ENCODE measurements at regions not wholly inside any gene's neighbourhood (a gene's known extent, or its start where the extent isn't known, plus 50 kb on each side); places are given as distances from the start of the nearest gene placed in this dataset.
A peak's percentile ranks its signal among the peaks of the same experiment; 100 is the strongest.

DNA sequence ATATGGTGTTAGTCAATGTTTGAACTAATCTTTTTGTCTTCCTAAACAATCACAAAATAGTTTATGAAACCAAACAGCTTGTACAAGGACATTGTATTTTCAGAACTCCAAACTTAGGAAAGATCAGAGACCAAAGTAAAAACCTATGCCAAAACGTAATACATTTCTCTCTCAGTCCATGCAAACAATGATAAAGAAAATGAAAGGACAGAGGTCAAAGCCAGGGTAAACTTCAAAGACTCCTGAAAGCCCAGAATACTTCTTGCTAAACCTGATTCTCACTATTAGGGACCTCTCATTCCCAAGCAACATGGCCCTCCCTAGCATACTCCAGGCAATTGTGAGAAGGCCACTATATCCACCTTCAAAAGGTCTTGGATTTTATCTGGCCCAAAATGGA, 105.1 kb upstream of the GALNT5 start:
- Histone ChIP-seq H3K36me3 (ENCODE audit: low read depth) (no peaks in the 10 kb centered on the region), H3K4me1 (ENCODE audit: insufficient read depth, poor library complexity, severe bottlenecking) (peaks cover 9% of the 10 kb centered on the region), H3K9me3 (ENCODE audit: severe bottlenecking) (no peaks in the 10 kb centered on the region), H3K4me3 (ENCODE audit: severe bottlenecking) (no peak overlapping the region), H3K27me3 (ENCODE audit: insufficient read depth, poor library complexity, severe bottlenecking) (no peaks in the 10 kb centered on the region), H3K27ac (ENCODE audit: poor library complexity, severe bottlenecking) (no peak overlapping the region)
- TF ChIP-seq, protein P1, sequence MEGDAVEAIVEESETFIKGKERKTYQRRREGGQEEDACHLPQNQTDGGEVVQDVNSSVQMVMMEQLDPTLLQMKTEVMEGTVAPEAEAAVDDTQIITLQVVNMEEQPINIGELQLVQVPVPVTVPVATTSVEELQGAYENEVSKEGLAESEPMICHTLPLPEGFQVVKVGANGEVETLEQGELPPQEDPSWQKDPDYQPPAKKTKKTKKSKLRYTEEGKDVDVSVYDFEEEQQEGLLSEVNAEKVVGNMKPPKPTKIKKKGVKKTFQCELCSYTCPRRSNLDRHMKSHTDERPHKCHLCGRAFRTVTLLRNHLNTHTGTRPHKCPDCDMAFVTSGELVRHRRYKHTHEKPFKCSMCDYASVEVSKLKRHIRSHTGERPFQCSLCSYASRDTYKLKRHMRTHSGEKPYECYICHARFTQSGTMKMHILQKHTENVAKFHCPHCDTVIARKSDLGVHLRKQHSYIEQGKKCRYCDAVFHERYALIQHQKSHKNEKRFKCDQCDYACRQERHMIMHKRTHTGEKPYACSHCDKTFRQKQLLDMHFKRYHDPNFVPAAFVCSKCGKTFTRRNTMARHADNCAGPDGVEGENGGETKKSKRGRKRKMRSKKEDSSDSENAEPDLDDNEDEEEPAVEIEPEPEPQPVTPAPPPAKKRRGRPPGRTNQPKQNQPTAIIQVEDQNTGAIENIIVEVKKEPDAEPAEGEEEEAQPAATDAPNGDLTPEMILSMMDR (IDR thresholded peaks at IDR 0.05; ENCODE audit: poor library complexity, severe bottlenecking) = no peak
- DNase-seq (ENCODE audit: low spot score) (no peak), ATAC-seq (ENCODE audit: low read depth) (no peak)

GRCh38 chr2:157155992-157156391, 101.5 kb upstream of the GALNT5 start:
- H3K9me3 ChIP-seq (ENCODE audit: severe bottlenecking) = no peaks in the 10 kb centered on the region
- no peak overlapping the region for H3K4me3 ChIP-seq (ENCODE audit: severe bottlenecking)
- H3K27me3 ChIP-seq (ENCODE audit: insufficient read depth, poor library complexity, severe bottlenecking) = no peaks in the 10 kb centered on the region
- no peak for DNase-seq (ENCODE audit: low spot score)
- ATAC-seq (ENCODE audit: low read depth) = no peak
- H3K4me1 ChIP-seq (ENCODE audit: insufficient read depth, poor library complexity, severe bottlenecking) = peaks cover 8% of the 10 kb centered on the region
- H3K36me3 ChIP-seq (ENCODE audit: low read depth) = no peaks in the 10 kb centered on the region
- no peak overlapping the region for H3K27ac ChIP-seq (ENCODE audit: poor library complexity, severe bottlenecking)
- TF ChIP-seq, protein P1 (IDR thresholded peaks at IDR 0.05; ENCODE audit: poor library complexity, severe bottlenecking) = no peak

DNA sequence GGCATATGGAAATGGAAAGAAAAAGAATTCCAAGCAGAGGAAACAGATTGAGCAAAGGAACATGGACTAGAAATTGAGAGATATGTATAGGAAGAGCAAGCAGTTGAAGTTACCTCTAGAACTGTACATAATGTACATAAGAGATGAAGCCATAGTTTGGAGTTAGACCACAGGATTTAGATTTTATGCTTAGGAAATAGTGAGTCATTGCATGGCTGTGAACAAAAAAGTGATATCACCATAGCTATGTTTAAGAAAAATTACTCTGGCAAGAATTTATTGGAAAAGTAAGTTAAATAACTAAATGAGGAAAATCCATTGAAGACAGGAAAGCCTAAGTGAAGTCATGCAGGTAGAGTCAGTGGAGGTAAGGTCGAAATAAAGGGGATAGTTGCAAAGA, 99.4 kb upstream of the GALNT5 start:
- no peaks in the 10 kb centered on the region for H3K9me3 ChIP-seq (ENCODE audit: severe bottlenecking)
- no peaks in the 10 kb centered on the region for H3K36me3 ChIP-seq (ENCODE audit: low read depth)
- ATAC-seq (ENCODE audit: low read depth) (peak; percentile 80), DNase-seq (ENCODE audit: low spot score) (no peak)
- TF ChIP-seq, protein P1 (IDR thresholded peaks at IDR 0.05; ENCODE audit: poor library complexity, severe bottlenecking) = no peak
- no peaks in the 10 kb centered on the region for H3K27me3 ChIP-seq (ENCODE audit: insufficient read depth, poor library complexity, severe bottlenecking)
- no peak overlapping the region for H3K4me3 ChIP-seq (ENCODE audit: severe bottlenecking)
- H3K27ac ChIP-seq (ENCODE audit: poor library complexity, severe bottlenecking) = no peak overlapping the region
- H3K4me1 ChIP-seq (ENCODE audit: insufficient read depth, poor library complexity, severe bottlenecking) = peaks cover 6% of the 10 kb centered on the region

- Histone ChIP-seq H3K36me3 (ENCODE audit: low read depth) (no peaks in the 10 kb centered on the region), H3K9me3 (ENCODE audit: severe bottlenecking) (no peaks in the 10 kb centered on the region), H3K27me3 (ENCODE audit: insufficient read depth, poor library complexity, severe bottlenecking) (no peaks in the 10 kb centered on the region), H3K4me3 (ENCODE audit: severe bottlenecking) (no peak overlapping the region), H3K4me1 (ENCODE audit: insufficient read depth, poor library complexity, severe bottlenecking) (peaks cover 6% of the 10 kb centered on the region), H3K27ac (ENCODE audit: poor library complexity, severe bottlenecking) (no peak overlapping the region)
- ATAC-seq (ENCODE audit: low read depth) = no peak
- no peak for DNase-seq (ENCODE audit: low spot score)
- TF ChIP-seq, protein P1 (IDR thresholded peaks at IDR 0.05; ENCODE audit: poor library complexity, severe bottlenecking) = no peak
Observed at GRCh38 chr2:157159221-157159934, 98.1 kb upstream of the GALNT5 start.

GRCh38 chr2:157160111-157160510, 97.4 kb upstream of the GALNT5 start:
- Histone ChIP-seq H3K27me3 (ENCODE audit: insufficient read depth, poor library complexity, severe bottlenecking) (no peaks in the 10 kb centered on the region), H3K27ac (ENCODE audit: poor library complexity, severe bottlenecking) (no peak overlapping the region), H3K9me3 (ENCODE audit: severe bottlenecking) (no peaks in the 10 kb centered on the region), H3K36me3 (ENCODE audit: low read depth) (no peaks in the 10 kb centered on the region), H3K4me3 (ENCODE audit: severe bottlenecking) (no peak overlapping the region), H3K4me1 (ENCODE audit: insufficient read depth, poor library complexity, severe bottlenecking) (peaks cover 6% of the 10 kb centered on the region)
- TF ChIP-seq, protein P1 (IDR thresholded peaks at IDR 0.05; ENCODE audit: poor library complexity, severe bottlenecking) = no peak
- no peak for DNase-seq (ENCODE audit: low spot score)
- ATAC-seq (ENCODE audit: low read depth) = no peak
